ENCODE measurements at regions not wholly inside any gene's neighbourhood (a gene's known extent, or its start where the extent isn't known, plus 50 kb on each side); places are given as distances from the start of the nearest gene placed in this dataset.

DNA sequence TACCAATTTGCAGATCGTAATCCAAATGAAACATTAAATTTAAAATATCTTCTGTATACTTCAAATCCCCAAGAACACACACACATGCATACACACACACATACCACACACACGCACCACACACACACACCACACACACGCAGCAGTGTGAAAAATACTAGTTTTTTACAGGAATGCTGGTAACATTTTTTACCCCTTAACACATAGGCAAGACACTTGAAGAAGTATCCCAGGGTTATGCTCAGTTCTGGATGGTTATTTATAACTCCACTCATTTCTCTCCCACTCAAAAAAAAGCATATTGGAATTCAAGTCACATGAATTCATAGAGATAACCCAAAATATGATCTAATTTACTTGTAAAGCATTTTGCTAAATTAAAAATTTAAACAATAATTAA lies 325.5 kb upstream of the SLC7A11 start:
- DNase-seq (ENCODE audit: low spot score), result no peak
- ChIA-PET POLR2A (ENCODE audit: low non-redundant PET) (no interaction called here), CTCF (interaction anchor here (0.6 to 0.8 kb wide), 2 partner anchors 9 to 51 kb away, joined by 3 to 7 read pairs; no protein-coding TSS in a partner anchor)
- H3K27ac ChIP-seq, result no peak overlapping the region
- TF ChIP-seq, protein P1, sequence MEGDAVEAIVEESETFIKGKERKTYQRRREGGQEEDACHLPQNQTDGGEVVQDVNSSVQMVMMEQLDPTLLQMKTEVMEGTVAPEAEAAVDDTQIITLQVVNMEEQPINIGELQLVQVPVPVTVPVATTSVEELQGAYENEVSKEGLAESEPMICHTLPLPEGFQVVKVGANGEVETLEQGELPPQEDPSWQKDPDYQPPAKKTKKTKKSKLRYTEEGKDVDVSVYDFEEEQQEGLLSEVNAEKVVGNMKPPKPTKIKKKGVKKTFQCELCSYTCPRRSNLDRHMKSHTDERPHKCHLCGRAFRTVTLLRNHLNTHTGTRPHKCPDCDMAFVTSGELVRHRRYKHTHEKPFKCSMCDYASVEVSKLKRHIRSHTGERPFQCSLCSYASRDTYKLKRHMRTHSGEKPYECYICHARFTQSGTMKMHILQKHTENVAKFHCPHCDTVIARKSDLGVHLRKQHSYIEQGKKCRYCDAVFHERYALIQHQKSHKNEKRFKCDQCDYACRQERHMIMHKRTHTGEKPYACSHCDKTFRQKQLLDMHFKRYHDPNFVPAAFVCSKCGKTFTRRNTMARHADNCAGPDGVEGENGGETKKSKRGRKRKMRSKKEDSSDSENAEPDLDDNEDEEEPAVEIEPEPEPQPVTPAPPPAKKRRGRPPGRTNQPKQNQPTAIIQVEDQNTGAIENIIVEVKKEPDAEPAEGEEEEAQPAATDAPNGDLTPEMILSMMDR (conservative IDR thresholded peaks at IDR 0.05; ENCODE audit: low read depth), result no peak

GRCh38 chr4:138565576-138565975 lies 323.4 kb upstream of the SLC7A11 start:
- ChIA-PET POLR2A (ENCODE audit: low non-redundant PET) (no interaction called here), CTCF (no interaction called here)
- no peak for DNase-seq (ENCODE audit: low spot score)
- TF ChIP-seq, protein P1 (conservative IDR thresholded peaks at IDR 0.05; ENCODE audit: low read depth), result no peak
- no peak overlapping the region for H3K27ac ChIP-seq

GRCh38 chr4:138562544-138562991 lies 320.4 kb upstream of the SLC7A11 start:
- no peak overlapping the region for H3K27ac ChIP-seq
- CTCF ChIA-PET, result interaction anchor here (0.6 kb wide), 1 partner anchor 376 kb away, joined by 3 read pairs; no protein-coding TSS in a partner anchor
- DNase-seq (ENCODE audit: low spot score), result no peak
- POLR2A ChIA-PET (ENCODE audit: low non-redundant PET), result no interaction called here
- TF ChIP-seq, protein P1 (conservative IDR thresholded peaks at IDR 0.05; ENCODE audit: low read depth), result no peak

GRCh38 chr4:138561906-138562305 lies 319.8 kb upstream of the SLC7A11 start:
- no peak for DNase-seq (ENCODE audit: low spot score)
- POLR2A ChIA-PET (ENCODE audit: low non-redundant PET), result no interaction called here
- H3K27ac ChIP-seq, result no peak overlapping the region
- TF ChIP-seq, protein P1 (conservative IDR thresholded peaks at IDR 0.05; ENCODE audit: low read depth), result no peak
- CTCF ChIA-PET, result interaction anchor here (0.5 kb wide), 1 partner anchor 218 kb away, joined by 3 read pairs; no protein-coding TSS in a partner anchor

- CTCF ChIA-PET, result interaction anchor here (0.6 kb wide), 1 partner anchor 471 kb away, joined by 7 read pairs; no protein-coding TSS in a partner anchor
- no peak overlapping the region for H3K27ac ChIP-seq
- TF ChIP-seq, protein P1 (conservative IDR thresholded peaks at IDR 0.05; ENCODE audit: low read depth), result no peak
- no peak for DNase-seq (ENCODE audit: low spot score)
- POLR2A ChIA-PET (ENCODE audit: low non-redundant PET), result no interaction called here
Measured at GRCh38 chr4:138561276-138561880, 319.2 kb upstream of the SLC7A11 start.

GRCh38 chr4:138560448-138560847 lies 318.3 kb upstream of the SLC7A11 start:
- POLR2A ChIA-PET (ENCODE audit: low non-redundant PET), result no interaction called here
- no peak for DNase-seq (ENCODE audit: low spot score)
- no peak overlapping the region for H3K27ac ChIP-seq
- TF ChIP-seq, protein P1 (conservative IDR thresholded peaks at IDR 0.05; ENCODE audit: low read depth), result no peak
- CTCF ChIA-PET, result interaction anchor here (0.6 kb wide), 2 partner anchors 53 to 470 kb away, joined by 3 to 7 read pairs; no protein-coding TSS in a partner anchor
